SK-N-MC (cell line): ENCODE measurements at regions not wholly inside any gene's neighbourhood (a gene's known extent, or its start where the extent isn't known, plus 50 kb on each side); places are given as distances from the start of the nearest gene placed in this dataset.

Experiments used
- EZH2 ChIP-seq: fragments of 200-600 bp; sonication (generic); IDR thresholded peaks from one replicate; pipeline ENCODE4 v1.6.1; 2017; ENCODE audit warnings: antibody characterized with exemption
- FOXP2 ChIP-seq: optimal IDR thresholded peaks from 2 replicates; pipeline ENCODE3; 2011; ENCODE audit warnings: mild to moderate bottlenecking, moderate library complexity; ENCODE audit not compliant: insufficient read depth; ENCODE audit errors: extremely low read length, control extremely low read depth

- TF ChIP-seq EZH2 (no peak), FOXP2 (no peak)
Observed at GRCh38 chr2:191773136-191773535, 73.8 kb downstream of the CAVIN2 start.
